Fibroblast of pulmonary artery (primary cell): ENCODE measurements at regions not wholly inside any gene's neighbourhood (a gene's known extent, or its start where the extent isn't known, plus 50 kb on each side); places are given as distances from the start of the nearest gene placed in this dataset.

ENCODE experiments used
- DNase-seq: peaks from one replicate; pipeline ENCODE4 v3.0.0-alpha.2; 2010; ENCODE audit warnings: low read depth
- H3K4me3 ChIP-seq: replicated peaks from 2 replicates; pipeline ENCODE4 v1.5.1; 2011; ENCODE audit warnings: low read depth, mild to moderate bottlenecking, control low read depth, low read length, moderate library complexity
- CTCF ChIP-seq: IDR thresholded peaks from 2 replicates; pipeline ENCODE4 v1.5.1; 2011; ENCODE audit warnings: mild to moderate bottlenecking, control low read depth, low read length, inconsistent platforms; ENCODE audit errors: missing control alignments

DNA sequence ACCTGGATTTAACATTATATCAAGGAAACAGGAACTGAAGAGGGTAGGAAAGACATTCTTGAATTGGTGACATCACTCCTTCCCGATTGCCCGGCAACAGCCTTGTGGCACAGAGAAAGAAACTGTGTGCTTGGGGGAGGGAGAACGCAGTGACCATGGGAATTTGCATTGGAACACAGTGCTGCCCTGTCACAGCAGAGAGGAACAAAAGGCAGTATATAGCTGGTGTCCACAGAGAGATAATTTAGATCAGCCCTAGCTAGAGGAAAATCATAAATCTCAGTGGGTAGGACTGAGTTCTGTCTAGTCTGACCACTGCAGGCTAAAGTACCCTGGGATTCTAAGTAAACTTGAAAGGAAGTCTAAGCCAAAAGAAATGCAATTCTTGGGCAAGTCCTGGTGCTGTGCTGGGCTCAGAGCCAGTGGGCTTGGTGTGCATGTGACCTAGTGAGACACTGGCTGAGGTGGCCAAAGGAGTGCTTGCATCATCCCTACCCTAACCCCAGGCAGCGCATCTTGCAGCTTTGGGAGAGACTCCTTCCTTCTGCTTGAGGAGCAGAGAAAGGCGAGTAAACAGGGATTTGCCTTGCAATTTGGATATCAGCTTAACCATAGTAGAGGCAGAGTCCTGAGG, 697.6 kb downstream of the HACE1 start:
- DNase-seq: peak; percentile 71
- H3K4me3 ChIP-seq: no peak overlapping the region
- TF ChIP-seq CTCF: no peak

DNA sequence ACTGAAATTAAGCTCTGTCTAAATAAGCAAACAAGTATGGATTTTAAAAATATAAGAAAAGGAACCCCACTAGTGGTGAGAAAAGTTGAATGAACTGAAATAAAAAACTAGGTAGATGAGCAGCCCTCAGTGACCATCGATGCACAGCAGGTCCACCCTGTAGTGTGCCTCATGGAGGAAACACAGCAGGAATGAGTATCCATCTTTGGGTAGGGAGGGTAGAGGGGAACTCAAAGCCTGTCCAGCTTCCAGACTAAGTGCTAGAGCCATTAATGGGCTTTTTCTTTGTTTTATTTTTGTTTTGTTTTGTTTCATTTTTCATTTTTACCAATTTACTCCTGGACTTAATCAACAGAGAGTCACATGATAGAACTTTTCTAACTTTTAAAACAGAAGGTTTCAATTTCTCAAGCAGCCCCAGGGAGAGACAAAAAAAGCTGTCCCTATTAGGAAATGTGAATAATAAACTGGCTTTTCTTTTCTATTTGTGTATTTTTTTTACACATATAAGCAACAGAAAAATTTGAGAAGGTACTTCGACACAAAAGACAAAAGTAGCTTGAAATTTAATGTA, 700.6 kb downstream of the HACE1 start:
- DNase-seq: no peak
- no peak for TF ChIP-seq CTCF
- H3K4me3 ChIP-seq: no peak overlapping the region

- no peak for DNase-seq
- H3K4me3 ChIP-seq: no peak overlapping the region
- no peak for TF ChIP-seq CTCF
These were observed 716.0 kb downstream of the HACE1 start for GRCh38 chr6:104143757-104144156.

DNA sequence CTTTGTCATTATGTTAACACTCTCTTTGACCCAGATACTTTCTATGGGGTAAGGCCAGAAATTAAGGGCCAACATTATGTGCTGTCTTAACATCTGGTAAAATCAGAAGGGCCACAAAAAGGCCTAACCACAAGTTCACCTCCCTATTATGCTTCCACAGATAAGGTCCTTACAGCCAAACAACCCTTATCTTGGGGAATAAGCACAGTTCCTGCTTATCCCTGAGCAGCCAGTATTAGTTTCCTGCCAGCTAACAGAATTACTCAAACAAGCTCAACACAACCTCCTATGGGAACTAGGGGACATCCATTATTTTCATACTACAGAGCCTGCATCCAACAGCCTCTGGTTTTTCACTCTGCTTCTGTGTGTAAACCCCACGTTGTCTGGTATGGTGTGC, 724.8 kb downstream of the HACE1 start:
- TF ChIP-seq CTCF: no peak
- H3K4me3 ChIP-seq: no peak overlapping the region
- peak; percentile 36 for DNase-seq

- H3K4me3 ChIP-seq: no peak overlapping the region
- TF ChIP-seq CTCF: no peak
- no peak for DNase-seq
These were observed 729.4 kb downstream of the HACE1 start for GRCh38 chr6:104130343-104130742.

DNA sequence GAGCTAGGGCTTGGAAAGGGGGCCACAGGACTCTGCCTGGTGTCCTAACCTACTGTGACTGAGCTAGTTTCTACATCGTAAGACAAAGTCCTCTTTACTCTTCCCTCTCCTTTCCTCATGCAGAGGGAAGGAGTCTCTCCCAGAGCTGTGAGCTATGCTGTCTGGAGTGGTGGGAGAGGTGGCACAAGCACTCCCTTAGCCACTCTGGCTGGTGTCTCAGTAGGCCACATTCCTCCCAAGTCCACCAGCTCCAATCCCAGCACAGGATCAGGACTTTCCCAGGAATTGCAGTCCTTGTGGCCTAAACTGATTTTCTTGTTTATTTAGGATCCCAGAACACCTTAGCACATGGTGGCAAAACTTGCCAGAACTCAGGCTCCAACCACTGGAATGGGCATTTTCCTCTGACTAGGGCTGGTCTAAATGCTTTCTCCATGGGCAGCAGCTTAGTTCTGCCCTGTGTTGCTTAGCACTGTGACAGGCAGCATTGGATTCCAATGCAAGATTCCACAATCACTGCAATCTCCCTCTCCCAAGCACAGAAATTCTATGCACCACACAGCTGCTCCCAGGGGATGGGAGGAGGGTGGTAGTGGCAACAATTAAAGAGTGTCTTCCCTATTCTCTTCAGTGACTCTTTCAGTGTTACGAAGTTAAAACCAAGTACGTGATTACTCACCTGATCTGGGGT, 733.3 kb downstream of the HACE1 start:
- H3K4me3 ChIP-seq: no peak overlapping the region
- DNase-seq: no peak
- no peak for TF ChIP-seq CTCF
